H9 (cell line): ENCODE measurements at regions not wholly inside any gene's neighbourhood (a gene's known extent, or its start where the extent isn't known, plus 50 kb on each side); places are given as distances from the start of the nearest gene placed in this dataset.

Experiments used
- DNase-seq: peaks from one replicate; pipeline ENCODE4 v3.0.0-alpha.2; 2017
- H2AFZ ChIP-seq: one replicate; pipeline ENCODE4 v1.6.1; 2013; ENCODE audit warnings: mild to moderate bottlenecking, low read length, control low read depth, moderate library complexity
- H2AK5ac ChIP-seq: 2 replicates; pipeline ENCODE4 v1.6.1; 2013; ENCODE audit warnings: low read length, control low read depth, mixed read lengths; ENCODE audit not compliant: insufficient read length
- H2BK120ac ChIP-seq: one replicate; pipeline ENCODE4 v1.6.1; 2013; ENCODE audit warnings: low read depth, mild to moderate bottlenecking, low read length, control low read depth, inconsistent platforms; ENCODE audit not compliant: poor library complexity, severe bottlenecking
- H2BK12ac ChIP-seq: 2 replicates; pipeline ENCODE4 v1.6.1; 2013; ENCODE audit warnings: low read length, control low read depth, mixed read lengths, low read depth; ENCODE audit not compliant: insufficient read length
- H2BK15ac ChIP-seq: 2 replicates; pipeline ENCODE4 v1.6.1; 2013; ENCODE audit warnings: low read depth, low read length, control low read depth
- H2BK20ac ChIP-seq: one replicate; pipeline ENCODE4 v1.6.1; 2013; ENCODE audit warnings: low read depth, mild to moderate bottlenecking, low read length, control low read depth, inconsistent platforms; ENCODE audit not compliant: poor library complexity, severe bottlenecking
- H2BK5ac ChIP-seq: 2 replicates; pipeline ENCODE4 v1.6.1; 2013; ENCODE audit warnings: low read length, control low read depth, mixed read lengths; ENCODE audit not compliant: insufficient read length
- H3K14ac ChIP-seq: 2 replicates; pipeline ENCODE4 v1.6.1; 2013; ENCODE audit warnings: low read length, control low read depth; ENCODE audit not compliant: insufficient read depth
- H3K18ac ChIP-seq: 2 replicates; pipeline ENCODE4 v1.6.1; 2013; ENCODE audit warnings: low read depth, mild to moderate bottlenecking, mixed read lengths, low read length, control low read depth; ENCODE audit not compliant: insufficient read length
- H3K23ac ChIP-seq: 2 replicates; pipeline ENCODE4 v1.6.1; 2013; ENCODE audit warnings: low read length, control low read depth, mixed read lengths, low read depth; ENCODE audit not compliant: insufficient read length
- H3K23me2 ChIP-seq: 2 replicates; pipeline ENCODE4 v1.6.1; 2013; ENCODE audit warnings: low read depth, mild to moderate bottlenecking, mixed read lengths, low read length, control low read depth; ENCODE audit not compliant: insufficient read length, poor library complexity, severe bottlenecking
- H3K27ac ChIP-seq: 2 replicates; pipeline ENCODE4 v1.5.1; 2013; ENCODE audit warnings: low read length, control low read depth, mixed read lengths, low read depth; ENCODE audit not compliant: insufficient read length
- H3K27me3 ChIP-seq: 2 replicates; pipeline ENCODE4 v1.6.1; 2013; ENCODE audit warnings: low read length, control low read depth, inconsistent platforms; ENCODE audit not compliant: insufficient read depth
- H3K4ac ChIP-seq: 2 replicates; pipeline ENCODE4 v1.6.1; 2013; ENCODE audit warnings: low read depth, mild to moderate bottlenecking, control low read depth, inconsistent platforms, low read length, moderate library complexity
- H3K4me1 ChIP-seq: 2 replicates; pipeline ENCODE4 v1.6.1; 2013; ENCODE audit warnings: low read length, control low read depth, inconsistent platforms; ENCODE audit not compliant: insufficient read depth
- H3K4me2 ChIP-seq: 2 replicates; pipeline ENCODE4 v1.6.1; 2013; ENCODE audit warnings: low read length, control low read depth, mixed read lengths; ENCODE audit not compliant: insufficient read length, insufficient read depth
- H3K56ac ChIP-seq: 2 replicates; pipeline ENCODE4 v1.6.1; 2013; ENCODE audit warnings: low read depth, mild to moderate bottlenecking, mixed read lengths, low read length, control low read depth; ENCODE audit not compliant: insufficient read length
- H3K79me1 ChIP-seq: 2 replicates; pipeline ENCODE4 v1.6.1; 2013; ENCODE audit warnings: low read depth, mild to moderate bottlenecking, moderate library complexity, low read length, control low read depth, inconsistent platforms; ENCODE audit not compliant: insufficient read depth, poor library complexity, severe bottlenecking
- H3K79me2 ChIP-seq: 2 replicates; pipeline ENCODE4 v1.6.1; 2013; ENCODE audit warnings: low read length, control low read depth, inconsistent platforms; ENCODE audit not compliant: insufficient read depth
- H3K9ac ChIP-seq: 2 replicates; pipeline ENCODE4 v1.6.1; 2013; ENCODE audit warnings: low read length, control low read depth, mixed read lengths; ENCODE audit not compliant: insufficient read length; ENCODE audit errors: extremely low read depth
- H3K9me3 ChIP-seq: one replicate; pipeline ENCODE4 v1.6.1; 2013; ENCODE audit warnings: low read depth, low read length, inconsistent platforms; ENCODE audit not compliant: control insufficient read depth
- H3T11ph ChIP-seq: one replicate; pipeline ENCODE4 v1.6.1; 2013; ENCODE audit warnings: mild to moderate bottlenecking, low read length, control low read depth, inconsistent platforms
- H4K20me1 ChIP-seq: one replicate; pipeline ENCODE4 v1.6.1; 2013; ENCODE audit not compliant: control insufficient read depth, insufficient read length, insufficient read depth
- H4K5ac ChIP-seq: 2 replicates; pipeline ENCODE4 v1.6.1; 2013; ENCODE audit warnings: low read depth, mild to moderate bottlenecking, mixed read lengths, low read length, control low read depth; ENCODE audit not compliant: insufficient read length
- H4K8ac ChIP-seq: replicated peaks from 2 replicates; pipeline ENCODE4 v1.6.1; 2013; ENCODE audit warnings: low read length, control low read depth, mixed read lengths, low read depth; ENCODE audit not compliant: insufficient read length
- H4K91ac ChIP-seq: 2 replicates; pipeline ENCODE4 v1.6.1; 2013; ENCODE audit warnings: low read depth, mild to moderate bottlenecking, moderate library complexity, mixed read lengths, low read length, control low read depth; ENCODE audit not compliant: insufficient read length
- H3K27ac Mint-ChIP-seq, 3 experiments: 2 replicates in 2 of 3; 3 replicates in 1 of 3; pipeline ENCODE4 v1.8.0; 2020 to 2021; ENCODE audit warnings: mixed read lengths in 3 of 3, mild to moderate bottlenecking in 1 of 3, moderate library complexity in 1 of 3
- H3K27me3 Mint-ChIP-seq: 2 replicates; pipeline ENCODE4 v1.8.0; 2021; ENCODE audit warnings: low read depth, mild to moderate bottlenecking, moderate library complexity, mixed read lengths
- H3K36me3 Mint-ChIP-seq, 3 experiments: 2 replicates in 2 of 3; 3 replicates in 1 of 3; pipeline ENCODE4 v1.8.0; 2020 to 2021; ENCODE audit warnings: low read depth in 3 of 3, mixed read lengths in 3 of 3; ENCODE audit not compliant: insufficient read depth in 1 of 3
- H3K4me1 Mint-ChIP-seq, 2 experiments: 2 replicates each; pipeline ENCODE4 v1.8.0; 2020; ENCODE audit warnings: mixed read lengths in 2 of 2
- H3K4me3 Mint-ChIP-seq, 2 experiments: 2 replicates in 1 of 2; 3 replicates in 1 of 2; pipeline ENCODE4 v1.8.0; 2020 to 2021; ENCODE audit warnings: mild to moderate bottlenecking in 2 of 2, mixed read lengths in 2 of 2, moderate library complexity in 1 of 2
- H3K9me3 Mint-ChIP-seq, 2 experiments: 2 replicates in 1 of 2; 3 replicates in 1 of 2; pipeline ENCODE4 v1.8.0; 2020; ENCODE audit warnings: mild to moderate bottlenecking in 2 of 2, mixed read lengths in 2 of 2, moderate library complexity in 1 of 2
- WGBS: extraction: QIAGEN DNeasy Blood & Tissue Kit; methylation state at CpG from one replicate; pipeline ENCODE4 v1.1.7; 2013; ENCODE audit warnings: missing lambda C conversion rate, low lambda C conversion rate, mixed read lengths; ENCODE audit not compliant: insufficient read length; ENCODE audit errors: extremely low coverage; 5-methylcytosine and 5-hydroxymethylcytosine counted together
- TF ChIP-seq, protein P1 (sequence below): fragments of 200-600 bp; sonication (generic); conservative IDR thresholded peaks from 3 replicates; pipeline ENCODE4 v1.8.0; 2021; ENCODE audit warnings: antibody characterized with exemption, mild to moderate bottlenecking

DNA sequence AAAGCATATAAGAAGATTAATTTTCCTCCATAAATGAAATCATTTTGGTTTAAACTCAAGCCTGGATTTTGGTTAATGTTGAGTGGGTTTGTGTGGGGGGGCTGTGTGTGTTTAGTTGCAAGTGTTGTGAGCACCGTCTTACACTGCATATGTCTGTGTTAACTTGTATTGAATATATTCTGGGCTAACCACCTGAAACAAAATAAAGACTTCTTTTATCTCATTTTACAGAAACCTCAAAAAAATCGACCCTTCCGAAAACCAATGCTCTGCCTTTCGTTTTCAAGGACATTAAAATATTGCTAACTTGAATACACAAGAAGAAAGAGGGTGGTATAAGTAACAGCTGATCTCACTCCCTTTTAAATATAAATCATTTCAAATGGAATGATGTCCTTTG lies 192.2 kb upstream of the BLID start:
- Histone ChIP-seq H3K79me2 (no peaks in the 10 kb centered on the region), H2BK20ac (no peak overlapping the region), H4K8ac (no peak overlapping the region), H2AK5ac (no peak overlapping the region), H4K91ac (no peak overlapping the region), H3K9me3 (no peaks in the 10 kb centered on the region), H2BK15ac (no peak overlapping the region), H3K23me2 (no peaks in the 10 kb centered on the region), H3K79me1 (no peaks in the 10 kb centered on the region), H4K5ac (no peak overlapping the region), H3K18ac (no peak overlapping the region), H3K56ac (no peak overlapping the region), H3K4me1 (peaks cover 6% of the 10 kb centered on the region; the same call in 1 of the 2 replicates), H3K23ac (no peak overlapping the region), H2AFZ (no peak overlapping the region), H4K20me1 (no peaks in the 10 kb centered on the region), H3K4me2 (no peak overlapping the region), H3K4ac (no peak overlapping the region), H3K14ac (no peak overlapping the region), H3T11ph (no peak overlapping the region), H3K27ac (no peak overlapping the region), H2BK12ac (no peak overlapping the region), H3K27me3 (no peaks in the 10 kb centered on the region), H2BK120ac (no peak overlapping the region), H3K9ac (no peak overlapping the region), H2BK5ac (no peak overlapping the region)
- no peak for DNase-seq
- Mint-ChIP-seq H3K27me3 (peaks cover 6% of the 10 kb centered on the region; the same call in 1 of the 2 replicates), H3K36me3 (no peaks in the 10 kb centered on the region), H3K4me1 (peaks cover 62 to 72% of the 10 kb centered on the region in 2 experiments), H3K27ac (no peak overlapping the region), H3K9me3 (no peaks in the 10 kb centered on the region), H3K4me3 (no peak overlapping the region)
- TF ChIP-seq, protein P1, sequence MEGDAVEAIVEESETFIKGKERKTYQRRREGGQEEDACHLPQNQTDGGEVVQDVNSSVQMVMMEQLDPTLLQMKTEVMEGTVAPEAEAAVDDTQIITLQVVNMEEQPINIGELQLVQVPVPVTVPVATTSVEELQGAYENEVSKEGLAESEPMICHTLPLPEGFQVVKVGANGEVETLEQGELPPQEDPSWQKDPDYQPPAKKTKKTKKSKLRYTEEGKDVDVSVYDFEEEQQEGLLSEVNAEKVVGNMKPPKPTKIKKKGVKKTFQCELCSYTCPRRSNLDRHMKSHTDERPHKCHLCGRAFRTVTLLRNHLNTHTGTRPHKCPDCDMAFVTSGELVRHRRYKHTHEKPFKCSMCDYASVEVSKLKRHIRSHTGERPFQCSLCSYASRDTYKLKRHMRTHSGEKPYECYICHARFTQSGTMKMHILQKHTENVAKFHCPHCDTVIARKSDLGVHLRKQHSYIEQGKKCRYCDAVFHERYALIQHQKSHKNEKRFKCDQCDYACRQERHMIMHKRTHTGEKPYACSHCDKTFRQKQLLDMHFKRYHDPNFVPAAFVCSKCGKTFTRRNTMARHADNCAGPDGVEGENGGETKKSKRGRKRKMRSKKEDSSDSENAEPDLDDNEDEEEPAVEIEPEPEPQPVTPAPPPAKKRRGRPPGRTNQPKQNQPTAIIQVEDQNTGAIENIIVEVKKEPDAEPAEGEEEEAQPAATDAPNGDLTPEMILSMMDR, result no peak
- WGBS, result no CpG with 5 or more reads among the region's 4 CpGs
